ENCODE measurements at regions not wholly inside any gene's neighbourhood (a gene's known extent, or its start where the extent isn't known, plus 50 kb on each side); places are given as distances from the start of the nearest gene placed in this dataset.

GRCh38 chr9:87238545-87238944 is 259.1 kb upstream of the DAPK1 start:
- no peaks in the 10 kb centered on the region for H3K36me3 Mint-ChIP-seq (ENCODE audit: insufficient read depth in 1 of 3, low read depth in 3 of 3)
- no peak overlapping the region for H2AFZ ChIP-seq (ENCODE audit: low read length)
- DNase-seq: no peak
- no peak overlapping the region for H2BK120ac ChIP-seq (ENCODE audit: low read depth, low read length, poor library complexity, severe bottlenecking)
- no peak overlapping the region for H3K4me2 ChIP-seq (ENCODE audit: insufficient read depth, insufficient read length, low read length)
- no peak overlapping the region for H2AK5ac ChIP-seq (ENCODE audit: insufficient read length, low read length)
- no peak overlapping the region for H3K27ac Mint-ChIP-seq
- no peaks in the 10 kb centered on the region for H3K79me2 ChIP-seq (ENCODE audit: insufficient read depth, low read length)
- H3T11ph ChIP-seq (ENCODE audit: low read length): no peak overlapping the region
- no peak overlapping the region for H3K14ac ChIP-seq (ENCODE audit: insufficient read depth, low read length)
- no peak overlapping the region for H4K8ac ChIP-seq (replicated peaks; ENCODE audit: insufficient read length, low read depth, low read length)
- no peak overlapping the region for H3K23ac ChIP-seq (ENCODE audit: insufficient read length, low read depth, low read length)
- H3K4me1 ChIP-seq (ENCODE audit: insufficient read depth, low read length): no peaks in the 10 kb centered on the region
- H3K4ac ChIP-seq (ENCODE audit: low read depth, low read length): no peak overlapping the region
- no peaks in the 10 kb centered on the region for H3K79me1 ChIP-seq (ENCODE audit: insufficient read depth, low read depth, low read length, poor library complexity, severe bottlenecking)
- H3K4me1 Mint-ChIP-seq: 0 out of 4 replicates have a peak, but pooled peaks cover 0 to 2% of the 10 kb centered on the region in 2 experiments
- H3K27me3 Mint-ChIP-seq (ENCODE audit: low read depth): peaks cover 3% of the 10 kb centered on the region; the same call in 1 of the 2 replicates
- no peak overlapping the region for H3K4me3 Mint-ChIP-seq
- H3K27me3 ChIP-seq (ENCODE audit: insufficient read depth, low read length): no peaks in the 10 kb centered on the region
- H3K9me3 ChIP-seq (ENCODE audit: control insufficient read depth, low read depth, low read length): no peaks in the 10 kb centered on the region
- H4K5ac ChIP-seq (ENCODE audit: insufficient read length, low read depth, low read length): no peak overlapping the region
- no peak overlapping the region for H3K18ac ChIP-seq (ENCODE audit: insufficient read length, low read depth, low read length)
- H3K23me2 ChIP-seq (ENCODE audit: insufficient read length, low read depth, low read length, poor library complexity, severe bottlenecking): no peaks in the 10 kb centered on the region
- no peak overlapping the region for H3K27ac ChIP-seq (ENCODE audit: insufficient read length, low read depth, low read length)
- H3K9me3 Mint-ChIP-seq: no peaks in the 10 kb centered on the region
- no peak overlapping the region for H2BK15ac ChIP-seq (ENCODE audit: low read depth, low read length)
- TF ChIP-seq CTCF (conservative IDR thresholded peaks at IDR 0.05): no peak
- no peaks in the 10 kb centered on the region for H4K20me1 ChIP-seq (ENCODE audit: control insufficient read depth, insufficient read depth, insufficient read length)
- H2BK20ac ChIP-seq (ENCODE audit: low read depth, low read length, poor library complexity, severe bottlenecking): no peak overlapping the region
- no peak overlapping the region for H2BK12ac ChIP-seq (ENCODE audit: insufficient read length, low read depth, low read length)
- no peak overlapping the region for H4K91ac ChIP-seq (ENCODE audit: insufficient read length, low read depth, low read length)
- H3K9ac ChIP-seq (ENCODE audit: extremely low read depth, insufficient read length, low read length): no peak overlapping the region
- H3K56ac ChIP-seq (ENCODE audit: insufficient read length, low read depth, low read length): no peak overlapping the region
- no peak overlapping the region for H2BK5ac ChIP-seq (ENCODE audit: insufficient read length, low read length)
- no CpG with 5 or more reads among the region's 5 CpGs for WGBS (ENCODE audit: extremely low coverage, insufficient read length, low lambda C conversion rate)
